PC-3 (cell line): ENCODE measurements at regions not wholly inside any gene's neighbourhood (a gene's known extent, or its start where the extent isn't known, plus 50 kb on each side); places are given as distances from the start of the nearest gene placed in this dataset.

Experiments
- ATAC-seq: fragments of 200-7000 bp; cut with Tn5 transposase; 2 replicates; pipeline ENCODE4 v1.9.1; 2020; ENCODE audit warnings: mild to moderate bottlenecking, moderate library complexity
- BruUV-seq: library from RNA; stranded (reverse); fragments of 400-500 nt; replicated peaks from 2 replicates; lab custom pipeline; 2021; lab: Mats Ljungman, UMichigan
- CTCF ChIA-PET: fragments of 300-600 bp; sonication (Branson Sonifier 250); formaldehyde crosslinking; loops from one replicate; lab custom pipeline; 2022; ENCODE audit warnings: antibody characterized with exemption; lab: Charles Lee
- POLR2A ChIA-PET: fragments of 300-600 bp; sonication (Branson Sonifier 250); formaldehyde crosslinking; loops from one replicate; lab custom pipeline; 2022; ENCODE audit warnings: antibody characterized with exemption; ENCODE audit not compliant: unreplicated experiment; lab: Charles Lee
- DNase-seq: peaks from one replicate; pipeline ENCODE4 v3.0.0-alpha.2; 2015
- H2AFZ ChIP-seq: fragments of 300-600 bp; sonication (generic); 2 replicates; pipeline ENCODE4 v1.6.0; 2016; ENCODE audit warnings: antibody characterized with exemption, low read length
- H3F3A ChIP-seq: fragments of 300-600 bp; sonication (generic); one replicate; pipeline ENCODE4 v1.6.0; 2017; ENCODE audit warnings: antibody characterized with exemption, low read length, control low read depth, mild to moderate bottlenecking; ENCODE audit not compliant: unreplicated experiment
- H3K27ac ChIP-seq: fragments of 300-600 bp; sonication (generic); 2 replicates; pipeline ENCODE4 v1.5.1; 2016; ENCODE audit warnings: mild to moderate bottlenecking, low read length
- H3K27me3 ChIP-seq: fragments of 300-600 bp; sonication (generic); 2 replicates; pipeline ENCODE4 v1.6.1; 2016; ENCODE audit warnings: low read length, mixed read lengths
- H3K36me3 ChIP-seq: fragments of 300-600 bp; sonication (generic); 2 replicates; pipeline ENCODE4 v1.6.1; 2016; ENCODE audit warnings: low read depth, mixed run types, low read length, mixed read lengths
- H3K4me1 ChIP-seq: fragments of 300-600 bp; sonication (generic); 2 replicates; pipeline ENCODE4 v1.5.1; 2016; ENCODE audit warnings: low read length; ENCODE audit not compliant: insufficient read depth
- H3K4me2 ChIP-seq: fragments of 300-600 bp; sonication (generic); 2 replicates; pipeline ENCODE4 v1.6.0; 2016; ENCODE audit warnings: low read length
- H3K4me3 ChIP-seq: fragments of 300-600 bp; sonication (generic); 2 replicates; pipeline ENCODE4 v1.5.1; 2016; ENCODE audit warnings: mild to moderate bottlenecking, low read length, mixed read lengths
- H3K79me2 ChIP-seq: fragments of 300-600 bp; sonication (generic); 2 replicates; pipeline ENCODE4 v1.6.1; 2017; ENCODE audit warnings: low read length, mixed read lengths
- H3K9ac ChIP-seq: fragments of 300-600 bp; sonication (generic); 2 replicates; pipeline ENCODE4 v1.6.0; 2016; ENCODE audit warnings: mild to moderate bottlenecking, low read length
- H3K9me2 ChIP-seq: fragments of 300-600 bp; sonication (generic); replicated peaks from 2 replicates; pipeline ENCODE4 v1.6.1; 2016; ENCODE audit warnings: mixed run types, low read length, mixed read lengths
- H3K9me3 ChIP-seq: fragments of 300-600 bp; sonication (generic); 2 replicates; pipeline ENCODE4 v1.6.1; 2016; ENCODE audit warnings: low read length, mixed read lengths
- H4K20me1 ChIP-seq: fragments of 300-600 bp; sonication (generic); 2 replicates; pipeline ENCODE4 v1.6.1; 2016; ENCODE audit warnings: low read length, mixed read lengths
- CTCF ChIP-seq: fragments of 300-600 bp; sonication (generic); conservative IDR thresholded peaks from 2 replicates; pipeline ENCODE4 v1.5.1; 2017; ENCODE audit warnings: antibody characterized with exemption, low read depth, mild to moderate bottlenecking, low read length
- EZH2 ChIP-seq: fragments of 300-600 bp; sonication (generic); IDR thresholded peaks from one replicate; pipeline ENCODE4 v1.6.1; 2017; ENCODE audit warnings: antibody characterized with exemption, mild to moderate bottlenecking, low read length; ENCODE audit not compliant: unreplicated experiment
- EZH2phosphoT487 ChIP-seq: fragments of 300-600 bp; sonication (generic); IDR thresholded peaks from 2 replicates; pipeline ENCODE4 v1.6.1; 2018; ENCODE audit warnings: mild to moderate bottlenecking, antibody characterized with exemption, low read length, borderline replicate concordance
- intact Hi-C: fragments of 100-400 bp; cut with micrococcal nuclease; formaldehyde crosslinking; loops from 2 replicates; pipeline ENCODE4 v1.9.0; 2023

GRCh38 chr9:73549991-73550390, 398.3 kb downstream of the ANXA1 start:
- ChIA-PET POLR2A (no interaction called here), CTCF (no interaction called here)
- Histone ChIP-seq H4K20me1 (no peaks in the 10 kb centered on the region), H3K4me3 (no peak overlapping the region), H3K36me3 (no peaks in the 10 kb centered on the region), H3F3A (no peaks in the 10 kb centered on the region), H3K4me1 (no peaks in the 10 kb centered on the region), H3K9ac (no peak overlapping the region), H3K9me3 (no peaks in the 10 kb centered on the region), H3K27me3 (0 out of 2 replicates have a peak, but pooled peaks cover 2% of the 10 kb centered on the region), H3K27ac (no peak overlapping the region), H2AFZ (no peak overlapping the region), H3K9me2 (no peaks in the 10 kb centered on the region), H3K4me2 (no peak overlapping the region), H3K79me2 (no peaks in the 10 kb centered on the region)
- TF ChIP-seq EZH2phosphoT487: no peak
- TF ChIP-seq EZH2: no peak
- no peak for TF ChIP-seq CTCF
- ATAC-seq (no peak), DNase-seq (no peak)
- BruUV-seq: no TSS peak
- intact Hi-C loops: no loop called here

GRCh38 chr9:73553295-73553694, 401.6 kb downstream of the ANXA1 start:
- intact Hi-C loops: no loop called here
- H3K9me2 ChIP-seq: no peaks in the 10 kb centered on the region
- H3K79me2 ChIP-seq: no peaks in the 10 kb centered on the region
- H3K9ac ChIP-seq: no peak overlapping the region
- ATAC-seq (no peak), DNase-seq (no peak)
- no peak overlapping the region for H3K27ac ChIP-seq
- H3K36me3 ChIP-seq: no peaks in the 10 kb centered on the region
- no peaks in the 10 kb centered on the region for H3K9me3 ChIP-seq
- H3K4me3 ChIP-seq: no peak overlapping the region
- H3F3A ChIP-seq: no peaks in the 10 kb centered on the region
- ChIA-PET CTCF (no interaction called here), POLR2A (no interaction called here)
- no peak overlapping the region for H3K4me2 ChIP-seq
- no peak overlapping the region for H2AFZ ChIP-seq
- BruUV-seq: no TSS peak
- H4K20me1 ChIP-seq: no peaks in the 10 kb centered on the region
- no peaks in the 10 kb centered on the region for H3K4me1 ChIP-seq
- no peaks in the 10 kb centered on the region for H3K27me3 ChIP-seq
- no peak for TF ChIP-seq CTCF
- no peak for TF ChIP-seq EZH2phosphoT487
- no peak for TF ChIP-seq EZH2

- CTCF ChIA-PET: no interaction called here
- no peak for TF ChIP-seq EZH2phosphoT487
- no peak for TF ChIP-seq EZH2
- no peak for TF ChIP-seq CTCF
- no peaks in the 10 kb centered on the region for H3F3A ChIP-seq
Measured at GRCh38 chr9:73558471-73558870, 406.8 kb downstream of the ANXA1 start.

More at GRCh38 chr9:73558471-73558870, 406.8 kb downstream of the ANXA1 start:
- no peak overlapping the region for H3K27ac ChIP-seq
- H3K9me2 ChIP-seq: no peaks in the 10 kb centered on the region
- no peak overlapping the region for H3K4me2 ChIP-seq
- no peak overlapping the region for H2AFZ ChIP-seq
- H3K27me3 ChIP-seq: no peaks in the 10 kb centered on the region
- BruUV-seq: no TSS peak
- H3K9ac ChIP-seq: no peak overlapping the region
- POLR2A ChIA-PET: no interaction called here
- intact Hi-C loops: no loop called here
- H4K20me1 ChIP-seq: no peaks in the 10 kb centered on the region
- no peak for ATAC-seq
- DNase-seq: no peak
- no peaks in the 10 kb centered on the region for H3K4me1 ChIP-seq
- no peaks in the 10 kb centered on the region for H3K79me2 ChIP-seq
- H3K9me3 ChIP-seq: no peaks in the 10 kb centered on the region
- no peak overlapping the region for H3K4me3 ChIP-seq
- H3K36me3 ChIP-seq: no peaks in the 10 kb centered on the region
